Gastroesophageal sphincter (tissue), 4 donors: ENCODE measurements at regions not wholly inside any gene's neighbourhood (a gene's known extent, or its start where the extent isn't known, plus 50 kb on each side); places are given as distances from the start of the nearest gene placed in this dataset.

Experiments
- ATAC-seq: fragments of 150-250 bp; one replicate; pipeline ENCODE4 v1.9.1; 2016; ENCODE audit warnings: mild to moderate bottlenecking, moderate library complexity
- H3K27ac ChIP-seq, 4 donors: fragments of 200-600 bp; sonication (generic) in 3 of 4; 1 replicate in 3 of 4; 2 replicates in 1 of 4; pipeline ENCODE4 v1.5.1; 2016 to 2019
- H3K27me3 ChIP-seq: fragments of 200-600 bp; sonication (generic); one replicate; pipeline ENCODE4 v1.5.1; 2019
- H3K36me3 ChIP-seq, 2 donors: fragments of 200-600 bp; sonication (generic); one replicate each; pipeline ENCODE4 v1.5.1; 2019; ENCODE audit warnings: control low read depth in 1 of 2
- H3K4me1 ChIP-seq, 3 donors: fragments of 200-600 bp; sonication (generic); 1 replicate in 2 of 3; 2 replicates in 1 of 3; pipeline ENCODE4 v1.5.1; 2016 to 2019; ENCODE audit warnings: control low read depth in 2 of 3
- H3K4me3 ChIP-seq, 2 donors: fragments of 200-600 bp; sonication (generic); one replicate each; pipeline ENCODE4 v1.5.1; 2019; ENCODE audit warnings: mild to moderate bottlenecking in 1 of 2, moderate library complexity in 1 of 2
- H3K9me3 ChIP-seq, 3 donors: fragments of 200-600 bp; sonication (generic); one replicate each; pipeline ENCODE4 v1.5.1; 2017 to 2019; ENCODE audit warnings: control low read depth in 2 of 3
- EP300 ChIP-seq: sonication (generic); formaldehyde crosslinking; IDR thresholded peaks from one replicate; pipeline ENCODE4 v1.6.1; 2017; ENCODE audit warnings: antibody characterized with exemption, mild to moderate bottlenecking
- POLR2A ChIP-seq, 2 donors: fragments of 450-650 bp; IDR thresholded peaks; one replicate each; pipeline ENCODE4 v1.6.1; 2017; ENCODE audit warnings: antibody characterized with exemption in 2 of 2, mild to moderate bottlenecking in 2 of 2, moderate library complexity in 1 of 2
- POLR2AphosphoS5 ChIP-seq: sonication (generic); formaldehyde crosslinking; IDR thresholded peaks from one replicate; pipeline ENCODE4 v1.6.1; 2017; ENCODE audit warnings: antibody characterized with exemption
- WGBS, 2 donors: methylation state at CpG; one replicate each; pipeline ENCODE4 v1.1.5; 2018; ENCODE audit warnings: low coverage in 1 of 2; 5-methylcytosine and 5-hydroxymethylcytosine counted together
- TF ChIP-seq, protein P1 (sequence below), 4 experiments: fragments of 200-600 bp in 2 of 4; fragments of 450-650 bp in 2 of 4; sonication (generic) in 1 of 4; IDR thresholded peaks; one replicate each; pipeline ENCODE4 v1.5.1; 2017 to 2019; ENCODE audit warnings: antibody characterized with exemption in 4 of 4, mild to moderate bottlenecking in 2 of 4, moderate library complexity in 2 of 4

- H3K4me1 ChIP-seq = no peaks in the 10 kb centered on the region
- H3K9me3 ChIP-seq = peaks cover 0 to 10% (median 0%) of the 10 kb centered on the region in 3 donors
- WGBS, 2 donors = 25 to 67% methylated on average over 1 of the region's 1 CpG
Measured at GRCh38 chr6:68307301-68307700, 327.8 kb upstream of the ADGRB3 start.

DNA sequence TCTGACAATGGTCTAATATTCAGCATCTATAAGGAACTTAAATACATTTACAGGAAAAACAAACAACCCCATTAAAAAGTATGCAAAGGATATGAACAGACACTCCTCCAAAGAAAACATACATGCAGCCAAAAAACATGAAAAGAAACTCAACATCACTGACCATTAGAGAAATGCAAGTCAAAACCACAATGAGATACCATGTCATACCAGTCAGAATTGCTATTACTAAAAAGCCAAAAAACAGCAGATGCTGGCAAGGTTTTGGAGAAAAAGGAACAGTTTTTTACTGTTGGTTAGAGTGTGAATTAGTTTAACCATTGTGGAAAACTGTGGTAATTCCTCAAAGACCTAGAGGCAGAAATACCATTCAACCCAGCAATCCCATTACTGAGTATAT, 339.0 kb upstream of the ADGRB3 start:
- Histone ChIP-seq H3K27ac (no peak overlapping the region), H3K4me1 (no peaks in the 10 kb centered on the region), H3K36me3 (no peaks in the 10 kb centered on the region), H3K27me3 (no peaks in the 10 kb centered on the region), H3K9me3 (peaks cover 0 to 23% (median 0%) of the 10 kb centered on the region in 3 donors), H3K4me3 (no peak overlapping the region)
- ATAC-seq = no peak
- TF ChIP-seq POLR2AphosphoS5 = no peak
- TF ChIP-seq, protein P1, sequence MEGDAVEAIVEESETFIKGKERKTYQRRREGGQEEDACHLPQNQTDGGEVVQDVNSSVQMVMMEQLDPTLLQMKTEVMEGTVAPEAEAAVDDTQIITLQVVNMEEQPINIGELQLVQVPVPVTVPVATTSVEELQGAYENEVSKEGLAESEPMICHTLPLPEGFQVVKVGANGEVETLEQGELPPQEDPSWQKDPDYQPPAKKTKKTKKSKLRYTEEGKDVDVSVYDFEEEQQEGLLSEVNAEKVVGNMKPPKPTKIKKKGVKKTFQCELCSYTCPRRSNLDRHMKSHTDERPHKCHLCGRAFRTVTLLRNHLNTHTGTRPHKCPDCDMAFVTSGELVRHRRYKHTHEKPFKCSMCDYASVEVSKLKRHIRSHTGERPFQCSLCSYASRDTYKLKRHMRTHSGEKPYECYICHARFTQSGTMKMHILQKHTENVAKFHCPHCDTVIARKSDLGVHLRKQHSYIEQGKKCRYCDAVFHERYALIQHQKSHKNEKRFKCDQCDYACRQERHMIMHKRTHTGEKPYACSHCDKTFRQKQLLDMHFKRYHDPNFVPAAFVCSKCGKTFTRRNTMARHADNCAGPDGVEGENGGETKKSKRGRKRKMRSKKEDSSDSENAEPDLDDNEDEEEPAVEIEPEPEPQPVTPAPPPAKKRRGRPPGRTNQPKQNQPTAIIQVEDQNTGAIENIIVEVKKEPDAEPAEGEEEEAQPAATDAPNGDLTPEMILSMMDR (IDR thresholded peaks at IDR 0.05) = no peak

More at GRCh38 chr6:68307301-68307700, 327.8 kb upstream of the ADGRB3 start:
- Histone ChIP-seq H3K27me3 (no peaks in the 10 kb centered on the region), H3K36me3 (no peaks in the 10 kb centered on the region), H3K4me3 (no peak overlapping the region), H3K27ac (no peak overlapping the region)
- ATAC-seq = no peak
- no peak for TF ChIP-seq POLR2AphosphoS5
- TF ChIP-seq, protein P1 (IDR thresholded peaks at IDR 0.05) = no peak

GRCh38 chr6:68282646-68283045, 352.4 kb upstream of the ADGRB3 start:
- H3K4me3 ChIP-seq = no peak overlapping the region
- H3K4me1 ChIP-seq = no peaks in the 10 kb centered on the region
- no peak for ATAC-seq
- H3K9me3 ChIP-seq = peaks cover 0 to 15% (median 0%) of the 10 kb centered on the region in 3 donors
- no peaks in the 10 kb centered on the region for H3K27me3 ChIP-seq
- no peaks in the 10 kb centered on the region for H3K36me3 ChIP-seq
- 0 to 27% methylated on average over 1 of the region's 1 CpG for WGBS, 2 donors
- TF ChIP-seq, protein P1 (IDR thresholded peaks at IDR 0.05) = no peak
- TF ChIP-seq POLR2A (IDR thresholded peaks at IDR 0.05) (no peak), POLR2AphosphoS5 (no peak), EP300 (no peak)
- H3K27ac ChIP-seq = no peak overlapping the region

DNA sequence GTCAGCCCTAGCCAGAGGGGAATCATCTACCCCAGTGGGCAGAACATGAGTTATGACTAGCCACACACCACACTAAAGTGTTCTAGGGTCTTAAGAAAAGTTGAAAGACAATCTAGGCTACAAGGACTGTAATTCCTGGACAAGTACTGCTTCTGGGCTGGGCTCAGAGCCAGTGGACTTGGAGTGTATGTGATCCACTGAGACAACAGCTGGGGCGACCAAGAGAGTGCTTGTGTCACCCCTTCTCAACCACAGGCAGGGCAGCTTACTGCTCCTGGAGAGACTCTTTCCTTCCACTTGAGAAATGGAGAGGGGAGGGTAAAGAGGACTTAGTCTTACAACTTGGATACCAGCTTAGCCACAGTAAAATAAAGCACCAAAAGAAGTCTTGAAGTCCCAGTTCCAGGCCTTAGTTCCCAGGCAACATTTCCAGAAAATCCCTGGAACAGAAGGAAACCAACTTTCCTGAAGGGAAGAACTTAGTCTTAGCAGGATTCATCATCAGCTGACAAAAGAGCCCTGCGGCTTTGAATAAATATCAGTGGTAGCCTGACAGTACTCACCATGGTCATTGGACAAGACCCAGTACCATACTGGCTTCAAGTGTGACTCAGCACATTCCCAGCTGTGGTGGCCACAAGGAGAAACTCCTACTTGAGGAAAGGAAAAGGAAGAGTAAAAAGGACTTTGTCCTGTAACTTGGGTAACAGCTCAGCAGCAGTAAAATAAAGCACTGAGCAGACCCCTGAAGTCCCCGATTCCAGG, 355.1 kb upstream of the ADGRB3 start:
- H3K4me3 ChIP-seq = no peak overlapping the region
- no peak for ATAC-seq
- no peaks in the 10 kb centered on the region for H3K36me3 ChIP-seq
- peaks cover 0 to 13% (median 0%) of the 10 kb centered on the region in 3 donors for H3K9me3 ChIP-seq
- no peaks in the 10 kb centered on the region for H3K4me1 ChIP-seq
- WGBS, 2 donors = 69 to 83% methylated on average over 1 to 2 of the region's 3 CpGs
- TF ChIP-seq POLR2A (IDR thresholded peaks at IDR 0.05) (no peak), POLR2AphosphoS5 (no peak), EP300 (no peak)
- TF ChIP-seq, protein P1 (IDR thresholded peaks at IDR 0.05) = no peak
- H3K27me3 ChIP-seq = no peaks in the 10 kb centered on the region
- H3K27ac ChIP-seq = no peak overlapping the region

- Histone ChIP-seq H3K9me3 (no peaks in the 10 kb centered on the region), H3K36me3 (no peaks in the 10 kb centered on the region), H3K27ac (no peak overlapping the region), H3K27me3 (no peaks in the 10 kb centered on the region), H3K4me3 (no peak overlapping the region), H3K4me1 (no peaks in the 10 kb centered on the region)
- no peak for TF ChIP-seq POLR2AphosphoS5
- no peak for TF ChIP-seq POLR2A (IDR thresholded peaks at IDR 0.05)
- TF ChIP-seq, protein P1 (IDR thresholded peaks at IDR 0.05) = no peak
- no peak for TF ChIP-seq EP300
- no peak for ATAC-seq
Measured at GRCh38 chr6:68273297-68273696, 361.8 kb upstream of the ADGRB3 start.
